ENCODE measurements at regions not wholly inside any gene's neighbourhood (a gene's known extent, or its start where the extent isn't known, plus 50 kb on each side); places are given as distances from the start of the nearest gene placed in this dataset.

- H3K9ac ChIP-seq (ENCODE audit: control insufficient read depth, extremely low read depth, insufficient read depth, low read length), result no peak overlapping the region
- no peaks in the 10 kb centered on the region for H3K9me3 ChIP-seq (ENCODE audit: control insufficient read depth, low read depth, low read length)
- no peaks in the 10 kb centered on the region for H3K4me1 ChIP-seq (ENCODE audit: control insufficient read depth, extremely low read depth, insufficient read depth, low read length)
- H3K9me1 ChIP-seq (ENCODE audit: control insufficient read depth, extremely low read depth, insufficient read depth, low read length), result no peaks in the 10 kb centered on the region
- FAIRE-seq, result no peak
- no peaks in the 10 kb centered on the region for H3K79me2 ChIP-seq (ENCODE audit: control insufficient read depth, insufficient read depth, low read length)
- DNase-seq (ENCODE audit: low read depth, low spot score), result no peak
- peaks cover 10% of the 10 kb centered on the region for H3K27me3 ChIP-seq (ENCODE audit: control insufficient read depth, extremely low read depth, insufficient read depth, low read length)
- no peaks in the 10 kb centered on the region for H4K20me1 ChIP-seq (ENCODE audit: control insufficient read depth, extremely low read depth, insufficient read depth, low read length)
- H3K36me3 ChIP-seq (ENCODE audit: control insufficient read depth in 2 of 2, extremely low read depth in 1 of 2, insufficient read depth in 2 of 2, low read length in 2 of 2), result no peaks in the 10 kb centered on the region
- TF ChIP-seq EZH2 (IDR thresholded peaks at IDR 0.05; ENCODE audit: low read length), result no peak
- TF ChIP-seq CTCF (optimal IDR thresholded peaks at IDR 0.05 in 1 of 3, IDR thresholded peaks at IDR 0.05 in 1 of 3, conservative IDR thresholded peaks at IDR 0.05 in 1 of 3; ENCODE audit: extremely low read depth in 1 of 3, insufficient read depth in 2 of 3, low read length in 3 of 3), result no peak
- H3K27ac ChIP-seq (ENCODE audit: control insufficient read depth, insufficient read depth, low read length), result no peak overlapping the region
- H3K4me3 ChIP-seq (ENCODE audit: control insufficient read depth in 2 of 3, extremely low read depth in 1 of 3, insufficient read depth in 2 of 3, low read depth in 1 of 3, low read length in 3 of 3), result no peak overlapping the region
- dilution Hi-C loops (cut with MboI; ENCODE audit: extremely low pct_ligation_motif_present, low sequenced_read_pairs), result no loop called here
- H3K4me2 ChIP-seq (ENCODE audit: control insufficient read depth, extremely low read depth, insufficient read depth, low read depth, low read length), result no peak overlapping the region
- no peak overlapping the region for H2AFZ ChIP-seq (ENCODE audit: control insufficient read depth, low read length)
Observed at GRCh38 chr2:131419441-131419840, 55.5 kb upstream of the RAB6D start.

GRCh38 chr2:131418625-131419024 lies 54.7 kb upstream of the RAB6D start:
- Histone ChIP-seq H3K27ac (ENCODE audit: control insufficient read depth, insufficient read depth, low read length) (no peak overlapping the region), H3K79me2 (ENCODE audit: control insufficient read depth, insufficient read depth, low read length) (no peaks in the 10 kb centered on the region), H3K27me3 (ENCODE audit: control insufficient read depth, extremely low read depth, insufficient read depth, low read length) (peaks cover 2% of the 10 kb centered on the region), H3K36me3 (ENCODE audit: control insufficient read depth in 2 of 2, extremely low read depth in 1 of 2, insufficient read depth in 2 of 2, low read length in 2 of 2) (no peaks in the 10 kb centered on the region), H3K9me3 (ENCODE audit: control insufficient read depth, low read depth, low read length) (no peaks in the 10 kb centered on the region), H3K4me2 (ENCODE audit: control insufficient read depth, extremely low read depth, insufficient read depth, low read depth, low read length) (no peak overlapping the region), H3K9me1 (ENCODE audit: control insufficient read depth, extremely low read depth, insufficient read depth, low read length) (no peaks in the 10 kb centered on the region), H3K4me3 (ENCODE audit: control insufficient read depth in 2 of 3, extremely low read depth in 1 of 3, insufficient read depth in 2 of 3, low read depth in 1 of 3, low read length in 3 of 3) (no peak overlapping the region), H2AFZ (ENCODE audit: control insufficient read depth, low read length) (no peak overlapping the region), H3K4me1 (ENCODE audit: control insufficient read depth, extremely low read depth, insufficient read depth, low read length) (no peaks in the 10 kb centered on the region), H3K9ac (ENCODE audit: control insufficient read depth, extremely low read depth, insufficient read depth, low read length) (no peak overlapping the region), H4K20me1 (ENCODE audit: control insufficient read depth, extremely low read depth, insufficient read depth, low read length) (no peaks in the 10 kb centered on the region)
- TF ChIP-seq CTCF (optimal IDR thresholded peaks at IDR 0.05 in 1 of 3, IDR thresholded peaks at IDR 0.05 in 1 of 3, conservative IDR thresholded peaks at IDR 0.05 in 1 of 3; ENCODE audit: extremely low read depth in 1 of 3, insufficient read depth in 2 of 3, low read length in 3 of 3) (no peak), EZH2 (IDR thresholded peaks at IDR 0.05; ENCODE audit: low read length) (no peak)
- no peak for FAIRE-seq
- DNase-seq (ENCODE audit: low read depth, low spot score), result no peak
- dilution Hi-C loops (cut with MboI; ENCODE audit: extremely low pct_ligation_motif_present, low sequenced_read_pairs), result no loop called here

All from keratinocyte (primary cell).